Pancreas (tissue), 10 donors: ENCODE measurements at regions not wholly inside any gene's neighbourhood (a gene's known extent, or its start where the extent isn't known, plus 50 kb on each side); places are given as distances from the start of the nearest gene placed in this dataset.
A peak's percentile ranks its signal among the peaks of the same experiment; 100 is the strongest.
"Not testable (repeated sequence)": the region's sequence is repeated elsewhere in the genome, so short reads cannot be mapped to it uniquely, and the experiment has no call there.

Experiments used
- ATAC-seq, 4 donors: fragments of 200-7000 bp; cut with Tn5 transposase; one replicate each; pipeline versions ENCODE4 v1.8.0 to v1.9.1; 2020; ENCODE audit warnings: mild to moderate bottlenecking in 4 of 4, moderate library complexity in 4 of 4
- DNase-seq, 6 donors: peaks; one replicate each; pipeline ENCODE4 v3.0.0-alpha.2; 2020
- FAIRE-seq: peaks from 2 replicates; lab custom pipeline; 2012; peaks lifted over from hg19 to GRCh38; lab: Jason Lieb, UNC
- H3K27ac ChIP-seq, 4 donors: fragments of 200-600 bp; sonication (generic); 1 replicate in 3 of 4; 2 replicates in 1 of 4; pipeline versions ENCODE4 v1.5.0 to v1.8.0; 2020
- H3K27me3 ChIP-seq, 4 donors: fragments of 200-600 bp; one replicate each; pipeline ENCODE4 v1.8.0; 2021
- H3K36me3 ChIP-seq, 3 donors: fragments of 200-600 bp; sonication (generic) in 1 of 3; one replicate each; pipeline versions ENCODE4 v1.5.0 to v1.8.0; 2020 to 2021
- H3K4me1 ChIP-seq, 3 donors: fragments of 200-600 bp; one replicate each; pipeline ENCODE4 v1.8.0; 2021
- H3K4me3 ChIP-seq, 4 donors: fragments of 200-600 bp; sonication (generic) in 2 of 4; one replicate each; pipeline versions ENCODE4 v1.5.0 to v1.8.0; 2020 to 2021
- H3K9me3 ChIP-seq, 4 donors: fragments of 200-600 bp; one replicate each; pipeline ENCODE4 v1.8.0; 2021
- WGBS, 2 donors: extraction: QIAGEN DNeasy Blood & Tissue Kit; methylation state at CpG; one replicate each; pipeline ENCODE4 v1.1.7; 2013; 5-methylcytosine and 5-hydroxymethylcytosine counted together
- intact Hi-C, 3 donors: fragments of 100-400 bp; cut with DNase I; formaldehyde crosslinking; loops; one replicate each; pipeline versions ENCODE4 v1.11.1 to v1.14.2; 2022
- TF ChIP-seq, protein P1 (sequence below), 4 donors: fragments of 200-600 bp; sonication (generic) in 3 of 4; IDR thresholded peaks; one replicate each; pipeline versions ENCODE4 v1.5.0 to v1.8.0; 2021; ENCODE audit warnings: antibody characterized with exemption in 4 of 4
- donor health status: healthy with polysubstance abuse.
- donor health status: DM: no; HTN: no; CAD: no; lungs with moderate emphysema.
- donor health status: DM: no; HTN: no; CAD: no.
- donor health status: control.
- donor health status: control.
- donor health status: Bipolar disorder and iron deficiency.
- donor health status: DM: yes; HTN: yes; CAD: no.
- donor health status: DM: no; HTN: no; CAD: no.
- donor health status: DM: no; HTN: no; CAD: no.
- donor health status: DM: yes; HTN: yes; CAD: no.

DNA sequence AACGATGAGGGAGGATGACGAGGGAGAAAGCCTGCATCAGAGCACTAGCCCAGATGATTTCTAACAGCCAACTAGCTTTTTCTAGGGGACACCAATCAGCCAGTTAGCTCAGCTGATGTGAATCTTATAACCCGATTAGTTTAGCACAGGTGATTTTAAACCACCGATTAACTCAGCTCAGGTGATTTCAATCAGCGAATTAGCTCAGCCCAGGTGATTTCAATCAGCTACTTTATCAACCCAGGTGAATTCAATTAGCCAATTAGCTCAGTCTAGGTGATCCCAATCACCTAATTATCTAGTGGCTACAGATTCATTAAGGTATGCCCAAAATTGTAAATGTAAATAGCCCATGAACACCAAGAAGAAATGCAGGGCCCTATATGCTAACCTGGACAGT lies 146.9 kb downstream of the ZNF486 start:
- WGBS, 2 donors: 53 to 59% methylated on average over 5 of the region's 5 CpGs
- no peaks in the 10 kb centered on the region for H3K27me3 ChIP-seq
- TF ChIP-seq, protein P1, sequence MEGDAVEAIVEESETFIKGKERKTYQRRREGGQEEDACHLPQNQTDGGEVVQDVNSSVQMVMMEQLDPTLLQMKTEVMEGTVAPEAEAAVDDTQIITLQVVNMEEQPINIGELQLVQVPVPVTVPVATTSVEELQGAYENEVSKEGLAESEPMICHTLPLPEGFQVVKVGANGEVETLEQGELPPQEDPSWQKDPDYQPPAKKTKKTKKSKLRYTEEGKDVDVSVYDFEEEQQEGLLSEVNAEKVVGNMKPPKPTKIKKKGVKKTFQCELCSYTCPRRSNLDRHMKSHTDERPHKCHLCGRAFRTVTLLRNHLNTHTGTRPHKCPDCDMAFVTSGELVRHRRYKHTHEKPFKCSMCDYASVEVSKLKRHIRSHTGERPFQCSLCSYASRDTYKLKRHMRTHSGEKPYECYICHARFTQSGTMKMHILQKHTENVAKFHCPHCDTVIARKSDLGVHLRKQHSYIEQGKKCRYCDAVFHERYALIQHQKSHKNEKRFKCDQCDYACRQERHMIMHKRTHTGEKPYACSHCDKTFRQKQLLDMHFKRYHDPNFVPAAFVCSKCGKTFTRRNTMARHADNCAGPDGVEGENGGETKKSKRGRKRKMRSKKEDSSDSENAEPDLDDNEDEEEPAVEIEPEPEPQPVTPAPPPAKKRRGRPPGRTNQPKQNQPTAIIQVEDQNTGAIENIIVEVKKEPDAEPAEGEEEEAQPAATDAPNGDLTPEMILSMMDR (IDR thresholded peaks at IDR 0.05): no peak
- no peaks in the 10 kb centered on the region for H3K9me3 ChIP-seq
- intact Hi-C loops: no loop called here
- no peak overlapping the region for H3K4me3 ChIP-seq
- H3K27ac ChIP-seq: no peak overlapping the region
- FAIRE-seq: no peak
- no peak for ATAC-seq
- H3K4me1 ChIP-seq: peaks cover 17 to 32% (median 19%) of the 10 kb centered on the region in 3 donors
- no peaks in the 10 kb centered on the region for H3K36me3 ChIP-seq
- no peak for DNase-seq

DNA sequence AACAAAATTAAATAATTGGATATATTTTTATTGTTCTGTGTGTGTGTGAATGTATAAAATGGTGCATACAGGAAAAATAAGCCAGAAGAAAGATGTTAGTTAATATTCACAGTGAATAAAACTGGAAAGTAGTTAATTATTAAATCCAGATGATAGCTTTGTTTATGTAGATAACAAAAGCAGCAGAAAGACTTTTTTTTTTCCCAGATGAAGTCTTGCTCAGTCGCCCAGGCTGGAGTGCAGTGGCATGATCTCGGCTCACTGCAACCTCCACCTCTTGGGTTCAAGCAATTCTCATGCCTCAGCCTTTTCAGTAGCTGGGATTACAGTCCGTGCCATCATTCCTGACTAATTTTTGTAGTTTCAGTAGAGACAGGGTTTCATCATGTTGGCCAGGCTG lies 140.1 kb downstream of the ZNF486 start:
- ATAC-seq: peak; percentile 84 to 95 (median 92)
- TF ChIP-seq, protein P1 (IDR thresholded peaks at IDR 0.05): no peak

DNA sequence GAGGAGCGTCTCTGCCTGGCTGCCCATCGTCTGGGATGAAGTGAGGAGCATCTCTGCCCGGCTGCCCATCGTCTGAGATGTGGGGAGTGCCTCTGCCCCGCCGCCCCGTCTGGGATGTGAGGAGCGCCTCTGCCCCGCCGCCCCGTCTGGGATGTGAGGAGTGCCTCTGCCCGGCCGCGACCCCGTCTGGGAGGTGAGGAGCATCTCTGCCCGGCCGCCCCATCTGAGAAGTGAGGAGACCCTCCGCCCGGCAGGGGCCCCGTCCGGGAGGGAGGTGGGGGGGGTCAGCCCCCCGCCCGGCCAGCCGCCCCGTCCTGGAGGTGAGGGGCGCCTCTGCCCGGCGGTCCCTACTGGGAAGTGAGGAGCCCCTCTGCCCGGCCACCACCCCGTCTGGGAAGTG lies 129.3 kb downstream of the ZNF486 start:
- H3K27ac ChIP-seq, H3K4me1 ChIP-seq, ATAC-seq, H3K27me3 ChIP-seq, FAIRE-seq, intact Hi-C loops, H3K4me3 ChIP-seq, H3K9me3 ChIP-seq, H3K36me3 ChIP-seq: not testable (repeated sequence)
- WGBS, 2 donors: 93 to 94% methylated on average over 20 to 30 of the region's 30 CpGs
- peak in 1 of 6 donors; percentile 34 for DNase-seq

More for the DNA sequence above, 140.1 kb downstream of the ZNF486 start:
- intact Hi-C loops: no loop called here
- Histone ChIP-seq H3K27ac (peak overlapping the region in 2 of 4 donors; percentile 64 to 74), H3K27me3 (no peaks in the 10 kb centered on the region), H3K36me3 (no peaks in the 10 kb centered on the region), H3K4me3 (peak overlapping the region in 1 of 4 donors; percentile 6), H3K4me1 (peaks cover 5 to 10% (median 8%) of the 10 kb centered on the region in 3 donors), H3K9me3 (no peaks in the 10 kb centered on the region)
- FAIRE-seq (no peak), DNase-seq (no peak)
- WGBS, 2 donors: 10 to 20% methylated on average over 3 of the region's 3 CpGs

DNA sequence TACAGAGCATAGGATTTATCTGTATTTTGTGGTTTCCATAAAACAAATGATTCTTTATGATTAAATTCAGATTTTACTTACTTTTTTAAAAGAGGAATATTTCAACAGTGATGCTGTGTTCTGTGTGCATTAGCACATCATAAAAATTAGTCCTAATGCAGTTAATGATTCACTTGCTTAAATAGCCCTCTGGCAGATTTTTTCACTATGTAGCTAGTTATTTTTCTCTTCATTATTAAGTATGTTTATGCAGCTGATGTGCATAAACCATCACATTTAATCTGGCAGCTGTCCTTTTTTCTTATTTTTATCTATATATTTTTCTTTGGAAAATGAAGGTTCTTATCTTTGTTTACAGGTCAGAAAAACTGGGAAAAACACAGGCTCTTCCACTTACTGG lies 127.2 kb downstream of the ZNF486 start:
- intact Hi-C loops: no loop called here
- H3K27ac ChIP-seq: no peak overlapping the region
- FAIRE-seq (no peak), ATAC-seq (no peak), DNase-seq (no peak)
- H3K4me3 ChIP-seq: no peak overlapping the region
- H3K4me1 ChIP-seq: peaks cover 0 to 7% (median 6%) of the 10 kb centered on the region in 3 donors
- TF ChIP-seq, protein P1 (IDR thresholded peaks at IDR 0.05): no peak
- H3K36me3 ChIP-seq: no peaks in the 10 kb centered on the region
- no peaks in the 10 kb centered on the region for H3K9me3 ChIP-seq
- H3K27me3 ChIP-seq: no peaks in the 10 kb centered on the region

DNA sequence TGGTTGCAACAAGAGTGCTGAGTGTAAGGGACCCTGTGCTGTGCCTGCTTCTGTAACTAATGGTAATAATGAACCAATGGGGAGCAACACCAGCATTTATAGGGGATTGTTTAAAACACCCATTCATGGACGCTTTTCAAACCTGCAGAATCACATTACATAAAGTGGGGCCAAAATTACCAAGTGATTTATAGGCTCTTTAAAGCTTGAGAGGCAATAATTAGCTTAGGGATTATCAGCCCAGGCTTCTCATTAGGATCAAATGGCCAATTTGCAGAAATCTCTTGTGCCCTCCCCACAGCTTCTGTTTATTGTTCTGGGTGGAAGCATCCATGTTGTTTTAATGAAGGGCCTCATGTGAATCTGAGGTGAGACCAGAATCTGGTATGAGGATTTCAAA lies 125.5 kb downstream of the ZNF486 start:
- H3K27me3 ChIP-seq, H3K4me3 ChIP-seq, H3K36me3 ChIP-seq, intact Hi-C loops, H3K27ac ChIP-seq, H3K9me3 ChIP-seq, ATAC-seq, FAIRE-seq, DNase-seq: not testable (repeated sequence)
- 80 to 81% methylated on average over 1 of the region's 1 CpG for WGBS, 2 donors
- peaks cover 0 to 13% (median 7%) of the 10 kb centered on the region in 3 donors for H3K4me1 ChIP-seq

DNA sequence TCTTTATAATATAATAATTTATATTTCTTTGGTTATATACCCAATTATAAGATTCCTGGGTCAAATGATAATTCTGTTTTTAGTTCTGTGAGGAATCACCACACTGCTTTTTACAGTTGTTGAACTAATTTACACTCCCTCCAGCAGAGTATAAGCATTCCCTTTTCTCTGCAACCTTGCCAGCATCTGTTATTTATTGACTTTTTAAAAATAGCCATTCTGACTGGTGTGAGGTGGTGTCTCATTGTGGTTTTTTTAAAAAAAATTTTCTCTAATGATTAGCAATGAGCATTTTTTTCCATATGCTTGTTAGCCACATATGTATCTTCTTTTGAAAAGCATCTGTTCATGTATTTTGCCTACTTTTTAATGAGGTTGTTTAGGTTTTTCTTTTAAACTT lies 122.2 kb downstream of the ZNF486 start:
- intact Hi-C loops: no loop called here
- H3K36me3 ChIP-seq: no peaks in the 10 kb centered on the region
- no peak for ATAC-seq
- TF ChIP-seq, protein P1 (IDR thresholded peaks at IDR 0.05): no peak
- no peak for DNase-seq
- FAIRE-seq: no peak
- H3K9me3 ChIP-seq: no peaks in the 10 kb centered on the region
- H3K27me3 ChIP-seq: no peaks in the 10 kb centered on the region
- peaks cover 0 to 13% (median 7%) of the 10 kb centered on the region in 3 donors for H3K4me1 ChIP-seq
- H3K4me3 ChIP-seq: no peak overlapping the region
- no peak overlapping the region for H3K27ac ChIP-seq
